ENCODE measurements at regions not wholly inside any gene's neighbourhood (a gene's known extent, or its start where the extent isn't known, plus 50 kb on each side); places are given as distances from the start of the nearest gene placed in this dataset.

GRCh38 chr2:48912110-48912509 lies 156.6 kb upstream of the LHCGR start:
- DNase-seq = no peak

GRCh38 chr2:48910961-48911360 lies 155.4 kb upstream of the LHCGR start:
- no peak for DNase-seq

DNA sequence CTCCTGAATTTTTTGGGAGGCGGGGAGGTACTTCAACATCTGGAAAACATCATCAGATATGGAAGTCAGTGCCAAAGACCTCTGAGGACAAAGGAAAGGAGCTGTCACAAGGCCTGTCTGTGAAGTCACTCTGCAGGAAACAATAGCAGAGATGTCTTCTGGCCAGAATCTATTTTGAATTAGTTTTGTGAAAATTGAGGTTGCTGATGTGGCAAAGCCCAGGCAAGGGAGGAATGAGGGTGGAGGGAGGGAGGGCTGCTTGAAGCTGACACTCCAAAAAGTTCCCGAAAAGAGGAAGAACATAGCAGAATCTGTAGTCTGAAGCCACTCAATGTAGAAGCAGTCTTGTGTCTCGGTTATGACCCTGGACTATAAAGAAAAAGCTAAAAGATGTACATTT lies 151.1 kb upstream of the LHCGR start:
- DNase-seq = no peak

GRCh38 chr2:48905696-48906095 lies 150.2 kb upstream of the LHCGR start:
- no peak for DNase-seq

GRCh38 chr2:48902521-48902920 lies 147.0 kb upstream of the LHCGR start:
- DNase-seq = no peak

DNA sequence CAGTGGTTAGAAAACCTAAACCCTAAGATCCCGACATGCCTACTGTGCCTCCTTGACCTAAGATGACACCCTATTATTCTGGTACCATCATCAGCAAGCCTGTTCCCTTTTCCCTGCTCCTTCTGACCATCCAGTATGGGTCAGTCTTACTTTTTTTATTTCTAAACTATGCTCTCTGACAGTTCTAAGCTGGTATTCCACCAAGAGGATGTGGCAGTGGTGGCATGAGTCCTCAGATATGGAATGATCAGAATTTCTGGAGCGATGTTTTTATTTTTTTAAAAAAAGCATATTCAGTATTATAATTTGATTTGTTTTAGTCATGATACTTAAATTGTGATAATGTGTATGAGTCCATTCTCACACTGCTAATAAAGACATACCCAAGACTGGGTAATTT lies 145.9 kb upstream of the LHCGR start:
- no peak for DNase-seq

GRCh38 chr2:48901015-48901343 lies 145.5 kb upstream of the LHCGR start:
- DNase-seq = no peak

- no peak for DNase-seq
Observed at GRCh38 chr2:48900321-48901014, 144.9 kb upstream of the LHCGR start.

DNA sequence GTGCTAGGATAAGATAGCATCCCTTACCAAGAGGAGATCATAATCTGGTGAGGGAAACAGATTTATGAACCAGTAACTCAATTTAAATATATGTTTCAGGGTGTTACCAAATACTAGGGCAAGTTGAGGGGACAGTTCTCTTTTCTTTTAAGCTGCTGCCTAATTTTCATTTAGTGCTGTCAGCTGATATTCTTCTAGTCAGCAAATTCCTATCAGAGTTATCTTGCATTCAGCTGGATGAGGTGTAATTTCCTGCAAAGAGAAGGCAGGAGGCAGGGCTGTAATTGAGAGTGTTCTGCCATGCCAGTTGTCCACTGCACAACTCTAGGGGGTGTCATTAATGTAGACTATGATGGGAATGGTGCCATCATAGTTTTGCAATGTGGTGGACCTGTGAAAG lies 141.3 kb upstream of the LHCGR start:
- no peak for DNase-seq

- no peak for DNase-seq
Observed at GRCh38 chr2:48890454-48891131, 135.1 kb upstream of the LHCGR start.

DNA sequence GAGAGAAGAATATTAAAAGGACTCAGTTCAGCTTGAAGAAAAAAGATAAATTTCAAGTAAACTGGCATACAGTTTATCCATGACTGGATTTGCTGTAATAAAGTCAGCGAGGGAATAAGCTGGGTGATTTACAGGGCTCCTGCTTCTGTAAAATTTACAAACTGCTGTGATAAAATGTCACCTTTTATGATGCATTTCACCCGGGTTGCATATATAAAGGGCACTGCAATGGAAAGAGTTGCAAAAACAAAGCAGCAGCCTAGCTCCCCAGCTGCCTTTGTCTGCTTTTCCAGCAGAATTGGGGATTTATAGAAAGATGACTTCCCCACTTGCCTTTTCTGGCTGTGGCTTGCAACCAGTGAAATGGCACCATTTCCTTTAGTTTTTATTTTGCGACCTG lies 132.5 kb upstream of the LHCGR start:
- no peak for DNase-seq

DNA sequence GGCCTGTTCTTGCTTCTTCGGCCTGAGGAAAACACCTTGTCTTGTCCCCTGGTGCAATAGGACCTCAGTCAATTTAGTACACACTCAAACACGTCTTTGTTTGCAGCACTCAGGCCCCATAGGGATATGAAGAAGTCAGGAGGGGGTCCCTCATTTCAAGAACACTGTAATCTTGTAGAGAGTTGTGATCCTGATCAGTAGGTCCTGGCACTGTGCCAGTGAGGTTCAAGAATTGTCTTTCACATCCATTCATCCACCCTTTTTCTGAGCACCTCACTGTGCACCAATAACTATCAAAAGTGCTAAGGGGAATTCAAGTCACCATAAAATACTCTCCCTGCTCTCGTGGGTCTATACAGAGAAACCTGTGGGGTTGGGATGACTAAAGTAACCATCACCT lies 131.4 kb upstream of the LHCGR start:
- DNase-seq = no peak

DNA sequence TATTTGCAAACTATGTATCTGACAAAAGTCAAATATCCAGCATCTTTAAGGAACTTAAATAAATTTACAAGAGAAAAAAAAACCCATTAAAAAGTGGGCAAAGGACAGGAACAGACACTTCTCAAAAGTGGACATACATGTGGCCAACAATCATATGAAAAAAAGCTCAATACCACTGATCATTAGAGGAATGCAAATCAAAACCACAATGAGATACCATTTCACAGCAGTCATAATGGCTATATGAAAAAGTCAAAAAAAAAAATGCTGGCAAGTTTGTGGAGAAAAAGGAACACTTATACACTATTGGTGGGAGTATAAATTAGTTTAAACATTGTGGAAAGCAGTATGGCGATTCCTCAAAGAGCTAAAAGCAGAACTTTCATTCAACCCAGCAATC lies 130.3 kb upstream of the LHCGR start:
- no peak for DNase-seq

DNA sequence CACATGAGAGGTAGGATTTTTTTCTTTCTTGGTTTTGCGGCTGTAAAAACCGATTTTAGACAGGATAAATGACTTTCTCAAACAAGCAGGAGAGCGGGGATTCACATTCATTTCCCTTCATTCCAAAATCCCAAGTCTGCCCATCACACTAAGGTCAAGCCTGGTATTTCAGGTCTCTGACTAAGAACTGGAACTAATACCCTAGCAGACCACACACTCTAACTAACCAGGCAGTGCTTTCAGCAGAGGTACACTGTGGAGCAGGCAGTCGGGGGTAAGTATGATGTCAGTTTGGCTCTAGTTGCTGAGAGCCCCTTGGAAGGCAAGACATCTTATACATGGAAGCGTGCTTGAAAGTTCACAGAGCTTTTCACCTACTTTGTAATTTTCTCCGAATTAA lies 128.1 kb upstream of the LHCGR start:
- DNase-seq = no peak

DNA sequence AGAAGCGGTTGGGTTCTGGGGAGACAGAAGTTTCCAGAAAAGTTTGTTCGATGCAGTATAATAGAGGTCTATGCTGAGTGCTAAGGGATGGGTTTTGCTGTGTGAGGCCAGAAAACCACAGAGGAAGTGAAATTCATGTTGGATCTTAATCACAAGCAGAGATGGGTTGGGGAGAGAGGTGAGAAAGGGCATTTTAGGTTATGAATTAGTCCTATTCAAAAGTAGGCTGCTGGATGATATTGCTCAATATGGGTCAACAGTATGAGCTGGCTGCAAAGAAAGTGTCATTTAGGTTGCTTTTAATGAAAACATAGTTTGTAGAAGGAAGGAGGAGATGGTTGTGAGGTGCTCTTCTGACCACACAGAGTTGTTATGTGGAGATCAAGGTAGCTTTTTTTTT lies 118.8 kb upstream of the LHCGR start:
- DNase-seq = no peak

- no peak for DNase-seq
Observed at GRCh38 chr2:48873666-48874065, 118.1 kb upstream of the LHCGR start.

- no peak for DNase-seq
Observed at GRCh38 chr2:48870942-48871341, 115.4 kb upstream of the LHCGR start.

- no peak for DNase-seq
Observed at GRCh38 chr2:48870503-48870902, 115.0 kb upstream of the LHCGR start.

- no peak for DNase-seq
Observed at GRCh38 chr2:48865704-48866103, 110.2 kb upstream of the LHCGR start.

DNA sequence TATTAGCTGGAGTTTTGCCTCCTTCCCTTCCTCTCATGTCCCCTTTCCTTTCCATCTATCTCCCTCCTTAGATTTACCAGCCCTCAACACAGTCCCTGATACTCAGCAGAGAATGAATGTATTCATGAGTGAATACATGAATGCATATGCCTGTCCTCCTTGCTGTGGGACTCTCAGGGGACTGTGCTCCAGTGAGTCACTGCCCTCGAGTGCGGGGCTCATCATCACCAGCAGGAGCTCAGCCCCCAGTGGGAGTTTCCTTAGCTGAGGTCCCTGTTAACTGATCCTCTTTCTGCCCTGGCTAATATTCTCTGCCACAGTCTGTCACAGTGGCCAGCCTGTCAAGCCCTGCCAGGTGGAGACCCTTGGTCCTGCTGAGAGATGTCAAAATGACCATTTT lies 104.9 kb upstream of the LHCGR start:
- DNase-seq = no peak

DNA sequence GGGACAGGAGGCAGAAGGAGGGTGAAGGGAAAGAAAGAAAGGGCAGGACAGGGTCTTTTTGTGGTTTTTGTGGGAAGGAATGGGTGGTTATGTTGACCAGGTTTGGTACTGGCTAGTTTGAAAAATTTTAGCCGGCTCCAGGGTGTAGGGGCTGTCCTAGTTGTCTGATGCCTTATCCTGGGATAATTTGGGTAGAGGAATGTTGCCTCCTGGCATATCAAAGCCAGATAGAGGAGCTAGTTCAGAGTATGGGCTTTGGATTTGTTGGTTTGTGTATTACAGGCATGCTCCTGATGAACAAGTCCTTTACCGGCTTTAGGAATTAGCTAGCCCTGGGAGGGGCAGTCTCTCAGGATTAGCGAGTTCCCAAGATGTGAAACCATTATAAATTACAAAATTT lies 101.1 kb upstream of the LHCGR start:
- DNase-seq = no peak

DNA sequence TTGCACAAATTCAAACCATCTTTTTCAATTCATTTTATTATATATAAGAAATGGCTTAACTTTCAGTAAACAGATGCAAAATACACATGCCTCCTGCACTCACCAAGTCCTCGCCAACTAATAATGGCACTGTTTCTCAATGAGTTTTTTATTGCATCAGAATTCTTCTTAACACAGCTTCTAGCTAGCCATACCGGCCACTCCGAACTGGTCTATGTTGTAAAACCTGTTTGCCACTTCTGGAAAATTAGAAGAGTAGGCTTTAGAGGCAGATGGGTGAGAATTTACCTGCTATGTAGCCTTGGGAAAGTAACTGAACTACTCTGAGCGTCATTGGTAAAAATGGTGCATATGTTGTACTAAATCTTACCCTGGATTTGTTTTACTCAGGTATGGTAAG lies 100.6 kb upstream of the LHCGR start:
- DNase-seq = no peak

DNA sequence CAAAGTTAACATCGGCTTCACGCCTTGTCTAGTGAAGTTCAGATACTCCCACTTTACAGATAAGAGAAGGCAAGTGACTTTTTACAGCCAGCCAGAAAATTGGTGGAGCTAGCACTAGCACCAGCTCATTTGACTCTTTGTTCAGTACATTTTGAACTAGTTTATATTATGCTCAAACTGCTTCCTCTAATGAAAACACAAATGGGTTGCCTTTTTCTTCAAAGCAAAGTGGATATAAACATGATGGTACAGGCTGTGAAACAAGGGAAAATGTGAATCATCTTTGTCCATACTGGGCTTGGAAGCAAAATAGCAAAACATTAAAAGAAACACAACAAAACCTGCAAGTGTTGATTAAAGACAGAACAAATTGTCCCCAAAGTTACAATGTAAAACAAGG lies 99.6 kb upstream of the LHCGR start:
- no peak for DNase-seq

DNA sequence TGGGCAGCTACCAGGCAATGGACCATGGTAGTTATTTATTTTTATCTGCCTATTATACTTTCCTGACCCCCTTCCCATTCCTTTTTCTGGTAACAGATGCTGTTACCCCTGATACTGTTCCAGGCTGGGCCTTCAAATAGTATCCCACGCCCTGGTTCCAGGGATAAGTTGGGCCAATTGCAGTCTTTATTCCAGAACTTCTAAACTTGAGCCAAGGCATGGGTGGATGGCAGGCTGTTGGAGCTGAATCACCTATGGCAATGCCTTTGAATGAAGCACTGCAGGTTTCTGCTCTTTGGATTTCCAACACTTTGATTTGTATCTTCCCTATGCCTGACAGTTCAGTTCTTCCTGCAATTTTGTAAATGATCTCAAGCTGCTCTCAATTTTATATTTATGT lies 99.2 kb upstream of the LHCGR start:
- DNase-seq = no peak

DNA sequence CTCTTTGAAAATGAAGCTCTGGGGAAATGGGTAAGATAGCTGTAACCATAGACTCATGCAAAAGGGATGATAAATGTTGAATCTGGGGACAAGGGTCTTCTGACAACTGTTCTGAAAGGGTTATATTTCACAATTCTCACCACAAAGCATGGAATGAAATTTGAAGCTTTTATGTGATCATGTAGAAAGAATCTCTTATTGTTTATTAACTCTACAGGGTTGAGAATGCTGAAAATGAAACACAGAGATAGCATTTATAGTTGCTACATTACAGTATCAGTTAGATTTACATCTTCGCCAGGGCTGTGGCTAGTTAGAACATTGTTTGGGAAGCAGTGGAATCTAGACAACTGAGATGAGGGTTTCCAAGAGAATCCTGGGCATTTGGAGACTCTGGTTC lies 97.4 kb upstream of the LHCGR start:
- no peak for DNase-seq

All from amniotic stem cell (primary cell).